A673 (cell line): ENCODE measurements at regions not wholly inside any gene's neighbourhood (a gene's known extent, or its start where the extent isn't known, plus 50 kb on each side); places are given as distances from the start of the nearest gene placed in this dataset.

Experiments used
- BruUV-seq: library from RNA; stranded (reverse); fragments of 400-500 nt; replicated peaks from 2 replicates; lab custom pipeline; 2021; lab: Mats Ljungman, UMichigan
- CTCF ChIA-PET: fragments of 300-600 bp; sonication (Branson Sonifier 250); formaldehyde crosslinking; loops from one replicate; lab custom pipeline; 2022; ENCODE audit warnings: antibody characterized with exemption; lab: Charles Lee
- POLR2A ChIA-PET: fragments of 300-600 bp; sonication (Branson Sonifier 250); formaldehyde crosslinking; loops from one replicate; lab custom pipeline; 2022; ENCODE audit warnings: antibody characterized with exemption; ENCODE audit not compliant: low non-redundant PET; lab: Charles Lee
- DNase-seq: peaks from one replicate; pipeline ENCODE4 v3.0.0-alpha.2; 2015; ENCODE audit warnings: low spot score
- H3K27ac ChIP-seq: fragments of 200-600 bp; sonication (generic); 2 replicates; pipeline ENCODE4 v1.5.1; 2016; ENCODE audit warnings: mixed run types, low read depth, mild to moderate bottlenecking, mixed read lengths, antibody characterized with exemption, low read length; ENCODE audit not compliant: poor library complexity, severe bottlenecking
- H3K27me3 ChIP-seq: fragments of 200-600 bp; sonication (generic); replicated peaks from 2 replicates; pipeline ENCODE4 v1.6.1; 2017; ENCODE audit warnings: mixed run types, low read depth, mild to moderate bottlenecking, mixed read lengths, antibody characterized with exemption, low read length; ENCODE audit not compliant: insufficient read depth, poor library complexity
- H3K36me3 ChIP-seq: fragments of 200-600 bp; sonication (generic); 2 replicates; pipeline ENCODE4 v1.6.1; 2016; ENCODE audit warnings: mixed run types, mild to moderate bottlenecking, mixed read lengths, antibody characterized with exemption, low read length; ENCODE audit not compliant: insufficient read depth, poor library complexity, severe bottlenecking
- H3K4me1 ChIP-seq: fragments of 200-600 bp; sonication (generic); 2 replicates; pipeline ENCODE4 v1.6.1; 2017; ENCODE audit warnings: mixed run types, mild to moderate bottlenecking, mixed read lengths, antibody characterized with exemption, low read length; ENCODE audit not compliant: insufficient read depth, poor library complexity, severe bottlenecking
- H3K4me3 ChIP-seq: fragments of 200-600 bp; sonication (generic); 2 replicates; pipeline ENCODE4 v1.5.1; 2016; ENCODE audit warnings: low read depth, mixed run types, mild to moderate bottlenecking, mixed read lengths, low read length; ENCODE audit not compliant: poor library complexity, severe bottlenecking
- H3K9me3 ChIP-seq: fragments of 200-600 bp; sonication (generic); 2 replicates; pipeline ENCODE4 v1.6.1; 2016; ENCODE audit warnings: mixed run types, low read depth, mild to moderate bottlenecking, mixed read lengths, antibody characterized with exemption, low read length; ENCODE audit not compliant: poor library complexity, severe bottlenecking
- CTCF ChIP-seq: fragments of 300-800, 200-600 bp; sonication (generic); conservative IDR thresholded peaks from 2 replicates; pipeline ENCODE4 v1.5.1; 2017; ENCODE audit warnings: low read depth, mild to moderate bottlenecking, antibody characterized with exemption, low read length, moderate library complexity, mixed read lengths
- EZH2 ChIP-seq: fragments of 200-600 bp; sonication (generic); IDR thresholded peaks from 2 replicates; pipeline ENCODE4 v1.6.1; 2017; ENCODE audit warnings: borderline replicate concordance, low read depth, mild to moderate bottlenecking, mixed read lengths, antibody characterized with exemption, low read length; ENCODE audit not compliant: poor library complexity, severe bottlenecking
- intact Hi-C: fragments of 100-400 bp; cut with micrococcal nuclease; formaldehyde crosslinking; loops from one replicate; pipeline ENCODE4 v1.10.0; 2022; ENCODE audit not compliant: unreplicated experiment

GRCh38 chr12:124477107-124477915 lies 90.1 kb downstream of the NCOR2 start:
- H3K9me3 ChIP-seq: peaks cover 21% of the 10 kb centered on the region
- CTCF ChIA-PET: no interaction called here
- no peaks in the 10 kb centered on the region for H3K4me1 ChIP-seq
- no peak overlapping the region for H3K4me3 ChIP-seq
- POLR2A ChIA-PET: no interaction called here
- peaks cover 71% of the 10 kb centered on the region for H3K36me3 ChIP-seq
- DNase-seq: no peak
- intact Hi-C loops: no loop called here
- H3K27me3 ChIP-seq: no peaks in the 10 kb centered on the region
- no peak for TF ChIP-seq EZH2
- no peak for TF ChIP-seq CTCF
- peak overlapping the region; percentile 21 for H3K27ac ChIP-seq
- BruUV-seq: no TSS peak

- Histone ChIP-seq H3K9me3 (peaks cover 22% of the 10 kb centered on the region), H3K36me3 (peaks cover 78% of the 10 kb centered on the region), H3K27ac (no peak overlapping the region), H3K4me3 (no peak overlapping the region), H3K4me1 (no peaks in the 10 kb centered on the region), H3K27me3 (no peaks in the 10 kb centered on the region)
- no peak for DNase-seq
- CTCF ChIA-PET: no interaction called here
- no TSS peak for BruUV-seq
- POLR2A ChIA-PET: no interaction called here
- intact Hi-C loops: no loop called here
- TF ChIP-seq EZH2: no peak
- no peak for TF ChIP-seq CTCF
Measured at GRCh38 chr12:124476011-124476400, 91.4 kb downstream of the NCOR2 start.

- Histone ChIP-seq H3K27me3 (no peaks in the 10 kb centered on the region), H3K27ac (no peak overlapping the region), H3K9me3 (peaks cover 22% of the 10 kb centered on the region), H3K4me1 (no peaks in the 10 kb centered on the region), H3K36me3 (peaks cover 82% of the 10 kb centered on the region), H3K4me3 (no peak overlapping the region)
- DNase-seq: no peak
- no peak for TF ChIP-seq EZH2
- TF ChIP-seq CTCF: no peak
- BruUV-seq: no TSS peak
- intact Hi-C loops: no loop called here
- ChIA-PET CTCF (no interaction called here), POLR2A (no interaction called here)
Measured at GRCh38 chr12:124475295-124476010, 92.0 kb downstream of the NCOR2 start.
